ENCODE measurements at regions not wholly inside any gene's neighbourhood (a gene's known extent, or its start where the extent isn't known, plus 50 kb on each side); places are given as distances from the start of the nearest gene placed in this dataset.

GRCh38 chr12:13304924-13305323, 108.4 kb downstream of the EMP1 start:
- H3K4me2 ChIP-seq = no peak overlapping the region
- 42% methylated on average over 2 of the region's 2 CpGs for WGBS (ENCODE audit: low lambda C conversion rate)
- no peak overlapping the region for H3K9ac ChIP-seq
- H3K4me3 ChIP-seq (ENCODE audit: low read depth in 2 of 2, low read length in 1 of 2) = no peak overlapping the region
- no peak for DNase-seq
- no peak for TF ChIP-seq CTCF (IDR thresholded peaks at IDR 0.05)
- no peak for TF ChIP-seq REST (IDR thresholded peaks at IDR 0.05; ENCODE audit: low read depth, low read length)
- no peak for TF ChIP-seq GATA2 (CRISPR knock-in tag; IDR thresholded peaks at IDR 0.05)
- TF ChIP-seq FOSL2 (IDR thresholded peaks at IDR 0.05; ENCODE audit: borderline replicate concordance, low read depth) = no peak
- TF ChIP-seq GABPA (IDR thresholded peaks at IDR 0.05; ENCODE audit: low read depth) = no peak
- no peak for TF ChIP-seq IRF3 (IDR thresholded peaks at IDR 0.05; ENCODE audit: low read depth, low read length)
- TF ChIP-seq RXRA (IDR thresholded peaks at IDR 0.05; ENCODE audit: borderline replicate concordance, low read depth) = no peak
- TF ChIP-seq SIN3A (IDR thresholded peaks at IDR 0.05; ENCODE audit: borderline replicate concordance, low read depth, low read length) = no peak
- TF ChIP-seq NRF1 (IDR thresholded peaks at IDR 0.05; ENCODE audit: low read depth, low read length) = no peak
- no peak for TF ChIP-seq TCF12 (IDR thresholded peaks at IDR 0.05)
- no peak for TF ChIP-seq JUND (IDR thresholded peaks at IDR 0.05)
- ChIA-PET CTCF (no interaction called here), POLR2A (no interaction called here)
- no peaks in the 10 kb centered on the region for H4K20me1 ChIP-seq (ENCODE audit: insufficient read depth)
- H3K9me2 ChIP-seq = no peaks in the 10 kb centered on the region
- no peak overlapping the region for H2AFZ ChIP-seq (ENCODE audit: low read depth)
- H3F3A ChIP-seq (replicated peaks; ENCODE audit: insufficient read depth) = no peaks in the 10 kb centered on the region
- H3K36me3 ChIP-seq (replicated peaks in 1 of 2; ENCODE audit: control insufficient read depth in 1 of 2, insufficient read depth in 2 of 2, low read length in 1 of 2) = no peaks in the 10 kb centered on the region
- no peaks in the 10 kb centered on the region for H3K9me3 ChIP-seq
- no peaks in the 10 kb centered on the region for H3K27me3 ChIP-seq (ENCODE audit: insufficient read depth)
- no peak overlapping the region for H3K27ac ChIP-seq (ENCODE audit: low read depth in 2 of 2, low read length in 1 of 2)
- no peaks in the 10 kb centered on the region for H3K79me2 ChIP-seq (ENCODE audit: insufficient read depth)
- H3K4me1 ChIP-seq (ENCODE audit: control insufficient read depth in 1 of 2, insufficient read depth in 2 of 2, low read depth in 1 of 2, low read length in 1 of 2) = no peaks in the 10 kb centered on the region

- H3K4me3 ChIP-seq (ENCODE audit: low read depth in 2 of 2, low read length in 1 of 2) = no peak overlapping the region
- ChIA-PET POLR2A (no interaction called here), CTCF (interaction anchor here (0.6 to 2.5 kb wide), 4 partner anchors 21 to 282 kb away, joined by 3 to 7 read pairs (median 3); no protein-coding TSS in a partner anchor)
- H3K79me2 ChIP-seq (ENCODE audit: insufficient read depth) = no peaks in the 10 kb centered on the region
- no peak overlapping the region for H3K9ac ChIP-seq
- H3K9me3 ChIP-seq = no peaks in the 10 kb centered on the region
- no peaks in the 10 kb centered on the region for H3K9me2 ChIP-seq
- no peaks in the 10 kb centered on the region for H3K27me3 ChIP-seq (ENCODE audit: insufficient read depth)
- no peaks in the 10 kb centered on the region for H3K4me1 ChIP-seq (ENCODE audit: control insufficient read depth in 1 of 2, insufficient read depth in 2 of 2, low read depth in 1 of 2, low read length in 1 of 2)
- H3K36me3 ChIP-seq (replicated peaks in 1 of 2; ENCODE audit: control insufficient read depth in 1 of 2, insufficient read depth in 2 of 2, low read length in 1 of 2) = no peaks in the 10 kb centered on the region
- H2AFZ ChIP-seq (ENCODE audit: low read depth) = no peak overlapping the region
- no peaks in the 10 kb centered on the region for H3F3A ChIP-seq (replicated peaks; ENCODE audit: insufficient read depth)
- H3K4me2 ChIP-seq = no peak overlapping the region
- H4K20me1 ChIP-seq (ENCODE audit: insufficient read depth) = no peaks in the 10 kb centered on the region
- no peak overlapping the region for H3K27ac ChIP-seq (ENCODE audit: low read depth in 2 of 2, low read length in 1 of 2)
- DNase-seq = no peak
- WGBS (ENCODE audit: low lambda C conversion rate) = 76% methylated on average over 1 of the region's 1 CpG
- TF ChIP-seq PBX3 (IDR thresholded peaks at IDR 0.05) = no peak
- TF ChIP-seq GABPA (IDR thresholded peaks at IDR 0.05; ENCODE audit: low read depth) = no peak
- TF ChIP-seq NRF1 (IDR thresholded peaks at IDR 0.05; ENCODE audit: low read depth, low read length) = no peak
- no peak for TF ChIP-seq TCF12 (IDR thresholded peaks at IDR 0.05)
- TF ChIP-seq IRF3 (IDR thresholded peaks at IDR 0.05; ENCODE audit: low read depth, low read length) = no peak
- no peak for TF ChIP-seq MEF2A (IDR thresholded peaks at IDR 0.05; ENCODE audit: borderline replicate concordance, low read depth)
- no peak for TF ChIP-seq USF2 (IDR thresholded peaks at IDR 0.05; ENCODE audit: borderline replicate concordance, low read depth, low read length)
- no peak for TF ChIP-seq NFIC (IDR thresholded peaks at IDR 0.05; ENCODE audit: borderline replicate concordance)
- no peak for TF ChIP-seq MAX (IDR thresholded peaks at IDR 0.05; ENCODE audit: low read depth)
These were observed 102.9 kb downstream of the EMP1 start for GRCh38 chr12:13299457-13299856.

Measured in SK-N-SH (cell line).